Heart left ventricle (tissue), 16 donors: ENCODE measurements at regions not wholly inside any gene's neighbourhood (a gene's known extent, or its start where the extent isn't known, plus 50 kb on each side); places are given as distances from the start of the nearest gene placed in this dataset.

Source experiments
- ATAC-seq, 4 donors: fragments of 200-7000 bp; cut with Tn5 transposase; one replicate each; pipeline ENCODE4 v1.9.1; 2020 to 2022; ENCODE audit warnings: moderate library complexity in 4 of 4, mild to moderate bottlenecking in 3 of 4, moderate number of reproducible peaks in 1 of 4
- DNase-seq, 5 donors: peaks; one replicate each; pipeline ENCODE4 v3.0.0-alpha.2; 2020
- H3K27ac ChIP-seq, 12 donors: fragments of 200-600 bp; sonication (generic) in 4 of 12; one replicate each; pipeline versions ENCODE4 v1.5.0 to v1.8.0; 2016 to 2022; ENCODE audit warnings: mild to moderate bottlenecking in 2 of 12
- H3K27me3 ChIP-seq, 9 donors: fragments of 200-600 bp; sonication (generic) in 2 of 9; one replicate each; pipeline versions ENCODE4 v1.5.1 to v1.8.0; 2016 to 2022; ENCODE audit warnings: mild to moderate bottlenecking in 3 of 9
- H3K36me3 ChIP-seq, 9 donors: fragments of 200-600 bp; sonication (generic) in 2 of 9; one replicate each; pipeline versions ENCODE4 v1.5.0 to v1.8.0; 2018 to 2022; ENCODE audit warnings: mild to moderate bottlenecking in 2 of 9
- H3K4me1 ChIP-seq, 12 donors: fragments of 200-600 bp; sonication (generic) in 4 of 12; one replicate each; pipeline versions ENCODE4 v1.5.0 to v1.8.0; 2016 to 2022; ENCODE audit warnings: mild to moderate bottlenecking in 3 of 12
- H3K4me3 ChIP-seq, 12 donors: fragments of 200-600 bp; sonication (generic) in 4 of 12; one replicate each; pipeline versions ENCODE4 v1.5.0 to v1.8.0; 2017 to 2022; ENCODE audit warnings: mild to moderate bottlenecking in 9 of 12, moderate library complexity in 4 of 12
- H3K9me3 ChIP-seq, 12 donors: fragments of 200-600 bp; sonication (generic) in 4 of 12; one replicate each; pipeline versions ENCODE4 v1.5.0 to v1.8.0; 2016 to 2022; ENCODE audit warnings: mild to moderate bottlenecking in 1 of 12
- POLR2A ChIP-seq, 2 donors: fragments of 450-650 bp; IDR thresholded peaks; one replicate each; pipeline ENCODE4 v1.6.1; 2017; ENCODE audit warnings: antibody characterized with exemption in 2 of 2, mild to moderate bottlenecking in 2 of 2, moderate library complexity in 2 of 2
- WGBS, 4 donors: extraction: QIAGEN DNeasy Blood & Tissue Kit in 2 of 4; methylation state at CpG; one replicate each; pipeline versions ENCODE4 v1.1.5 to v1.1.7; 2013 to 2018; 5-methylcytosine and 5-hydroxymethylcytosine counted together
- intact Hi-C, 10 donors: fragments of 100-400 bp; cut with DNase I; formaldehyde crosslinking; loops; one replicate each; pipeline versions ENCODE4 v1.11.1 to v1.14.2; 2022
- TF ChIP-seq, protein P1 (sequence below), 12 donors: fragments of 200-600 bp; sonication (generic) in 4 of 12; IDR thresholded peaks; one replicate each; pipeline versions ENCODE4 v1.5.0 to v1.8.0; 2018 to 2022; ENCODE audit warnings: antibody characterized with exemption in 12 of 12, mild to moderate bottlenecking in 5 of 12
- donor health status: ischemic (EF 13 %, LVEDD 7.1; RV severe dilation, severe dysfunction).
- donor health status: healthy with polysubstance abuse.
- donor health status: DM: no; HTN: yes; CAD: no.
- donor health status: DM: no; HTN: no; CAD: no.
- donor health status: ischemic (EF 25% LVEDD 6.9; RV normal size, moderate dysfunction).
- donor health status: ischemic (EF 25% LVEDD 5.7; RV mildly dilated, moderate dysfunction).
- donor health status: healthy.
- donor health status: DM: yes; HTN: yes; CAD: no.
- donor health status: ischemic (EF 35%, LVEDD 5.7; RV mildly dilated, moderate dysfunction).
- donor health status: nonischemic (EF 11% LVEDD 7.7; RV severe dilation, severe dysfunction).
- donor health status: DM: yes; HTN: yes; CAD: no.
- donor health status: PGD.
- donor health status: ischemic (EF 29% LVEDD 5.4; RV normal size, mild dysfunction).
- donor health status: nonischemic (EF 23%, LVEDD 6.1; RV moderate dilation, normal function).

DNA sequence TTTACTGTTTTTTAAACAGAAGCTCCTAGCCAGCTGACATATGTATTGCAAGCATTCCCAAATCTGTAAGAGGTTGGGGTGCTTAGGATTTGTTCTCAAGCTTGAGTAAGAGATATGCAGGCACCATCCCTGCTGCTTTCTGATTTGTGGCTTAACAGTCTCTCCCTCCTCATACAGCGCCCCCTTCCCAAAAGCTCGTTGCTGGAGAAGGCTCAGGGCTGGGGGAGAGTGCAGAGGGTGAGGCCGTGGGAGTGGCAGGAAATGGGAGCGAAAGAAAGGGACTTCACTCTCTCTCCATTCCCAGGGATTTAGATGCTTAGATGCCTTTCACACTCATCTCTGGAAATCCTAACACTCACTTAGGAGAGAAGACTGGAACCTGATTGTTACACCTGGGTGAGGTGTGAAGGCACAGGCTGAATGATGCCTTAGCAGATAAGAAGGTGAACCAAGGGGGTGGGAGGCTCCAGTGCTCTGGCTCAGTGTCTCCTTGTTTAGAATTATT is 172.0 kb downstream of the C12orf75 start:
- DNase-seq (no peak), ATAC-seq (no peak)
- Histone ChIP-seq H3K4me3 (no peak overlapping the region), H3K27me3 (no peaks in the 10 kb centered on the region), H3K27ac (no peak overlapping the region), H3K4me1 (no peaks in the 10 kb centered on the region), H3K36me3 (no peaks in the 10 kb centered on the region), H3K9me3 (peaks cover 0 to 11% (median 0%) of the 10 kb centered on the region in 12 donors)
- intact Hi-C loops, result no loop called here
- TF ChIP-seq, protein P1, sequence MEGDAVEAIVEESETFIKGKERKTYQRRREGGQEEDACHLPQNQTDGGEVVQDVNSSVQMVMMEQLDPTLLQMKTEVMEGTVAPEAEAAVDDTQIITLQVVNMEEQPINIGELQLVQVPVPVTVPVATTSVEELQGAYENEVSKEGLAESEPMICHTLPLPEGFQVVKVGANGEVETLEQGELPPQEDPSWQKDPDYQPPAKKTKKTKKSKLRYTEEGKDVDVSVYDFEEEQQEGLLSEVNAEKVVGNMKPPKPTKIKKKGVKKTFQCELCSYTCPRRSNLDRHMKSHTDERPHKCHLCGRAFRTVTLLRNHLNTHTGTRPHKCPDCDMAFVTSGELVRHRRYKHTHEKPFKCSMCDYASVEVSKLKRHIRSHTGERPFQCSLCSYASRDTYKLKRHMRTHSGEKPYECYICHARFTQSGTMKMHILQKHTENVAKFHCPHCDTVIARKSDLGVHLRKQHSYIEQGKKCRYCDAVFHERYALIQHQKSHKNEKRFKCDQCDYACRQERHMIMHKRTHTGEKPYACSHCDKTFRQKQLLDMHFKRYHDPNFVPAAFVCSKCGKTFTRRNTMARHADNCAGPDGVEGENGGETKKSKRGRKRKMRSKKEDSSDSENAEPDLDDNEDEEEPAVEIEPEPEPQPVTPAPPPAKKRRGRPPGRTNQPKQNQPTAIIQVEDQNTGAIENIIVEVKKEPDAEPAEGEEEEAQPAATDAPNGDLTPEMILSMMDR (IDR thresholded peaks at IDR 0.05), result no peak
- no peak for TF ChIP-seq POLR2A (IDR thresholded peaks at IDR 0.05)
- WGBS, 4 donors, result 52 to 67% (median 58%) methylated on average over 4 of the region's 4 CpGs

DNA sequence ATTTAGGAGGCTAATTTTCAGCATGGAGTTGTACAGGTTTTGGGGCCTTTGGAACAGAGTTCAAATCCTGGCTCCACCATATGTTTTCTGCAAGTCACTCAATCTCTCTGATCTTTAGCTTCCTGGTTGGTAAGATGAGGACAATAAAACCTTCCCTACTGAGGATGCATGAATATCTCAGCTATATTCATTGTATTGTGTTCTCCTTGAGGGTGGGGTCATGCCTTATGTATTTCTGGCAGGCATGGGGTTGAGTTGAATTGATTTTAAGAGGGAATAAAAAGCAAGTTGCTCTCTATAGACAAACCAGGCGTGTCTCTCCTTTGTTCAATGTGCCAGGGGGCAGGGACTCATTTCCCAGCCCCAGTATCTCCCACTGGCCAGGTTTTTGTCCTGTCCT is 173.1 kb downstream of the C12orf75 start:
- 80 to 89% (median 86%) methylated on average over 1 of the region's 1 CpG for WGBS, 4 donors
- ATAC-seq (no peak), DNase-seq (no peak)
- Histone ChIP-seq H3K4me3 (no peak overlapping the region), H3K27ac (no peak overlapping the region), H3K9me3 (peaks cover 0 to under 1% (median 0%) of the 10 kb centered on the region in 12 donors), H3K36me3 (no peaks in the 10 kb centered on the region), H3K4me1 (no peaks in the 10 kb centered on the region), H3K27me3 (no peaks in the 10 kb centered on the region)
- intact Hi-C loops, result no loop called here
- TF ChIP-seq POLR2A (IDR thresholded peaks at IDR 0.05), result no peak
- TF ChIP-seq, protein P1 (IDR thresholded peaks at IDR 0.05), result no peak

DNA sequence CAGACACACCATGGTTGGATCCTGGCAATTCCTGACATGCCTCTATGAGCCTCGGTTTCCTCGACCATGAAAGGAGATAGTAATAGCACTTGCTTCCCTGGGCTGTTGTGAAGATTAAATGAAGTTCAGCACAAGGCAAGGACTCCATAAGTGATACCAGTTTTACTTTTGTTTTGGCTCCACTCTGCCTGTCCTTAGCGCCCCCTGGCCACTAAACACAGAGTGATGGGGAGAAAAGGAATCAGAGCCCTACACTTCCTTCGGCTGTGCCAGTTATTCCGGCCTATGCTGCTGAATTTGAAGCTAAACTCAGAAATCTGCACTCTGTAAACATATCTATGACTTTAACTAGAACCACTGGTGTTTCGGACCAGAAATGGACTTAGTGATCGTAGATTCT is 173.8 kb downstream of the C12orf75 start:
- H3K4me1 ChIP-seq, result no peaks in the 10 kb centered on the region
- H3K9me3 ChIP-seq, result no peaks in the 10 kb centered on the region
- intact Hi-C loops, result no loop called here
- H3K4me3 ChIP-seq, result no peak overlapping the region
- no peak for DNase-seq
- H3K36me3 ChIP-seq, result no peaks in the 10 kb centered on the region
- ATAC-seq, result no peak
- H3K27ac ChIP-seq, result no peak overlapping the region
- TF ChIP-seq, protein P1 (IDR thresholded peaks at IDR 0.05), result no peak
- no peak for TF ChIP-seq POLR2A (IDR thresholded peaks at IDR 0.05)
- 91 to 96% (median 93%) methylated on average over 7 of the region's 7 CpGs for WGBS, 4 donors
- no peaks in the 10 kb centered on the region for H3K27me3 ChIP-seq

DNA sequence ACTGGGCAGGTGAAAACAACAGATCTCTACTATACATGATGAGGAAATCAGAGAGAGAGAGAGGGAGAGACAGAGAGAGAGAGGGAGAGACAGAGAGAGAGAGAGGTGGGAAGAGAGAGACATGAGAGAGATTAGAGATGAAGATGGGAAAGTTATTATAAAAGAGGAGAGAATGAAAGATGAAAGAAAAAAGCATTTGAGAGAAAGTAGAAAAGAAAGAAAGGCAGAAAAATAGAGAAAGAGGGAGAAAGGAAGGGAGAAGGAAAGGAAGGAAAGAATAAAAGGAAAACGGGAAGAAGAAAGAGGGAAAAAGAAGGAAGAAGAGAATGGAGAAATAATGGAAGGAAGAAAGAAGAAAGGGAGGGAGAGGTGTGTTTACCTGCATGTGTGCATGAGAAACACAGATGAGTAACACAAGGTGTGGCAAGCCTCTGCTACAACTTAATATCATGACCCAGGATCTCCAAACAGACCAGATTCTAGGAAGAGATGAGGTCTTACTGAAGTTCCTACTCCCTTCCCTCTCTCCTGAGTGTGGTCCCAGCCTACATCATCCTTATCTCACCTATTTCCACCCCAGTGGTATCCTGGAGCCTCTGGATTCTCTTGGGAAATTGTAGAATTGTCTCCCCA is 176.3 kb downstream of the C12orf75 start:
- DNase-seq (no peak), ATAC-seq (no peak)
- TF ChIP-seq, protein P1 (IDR thresholded peaks at IDR 0.05), result no peak
- TF ChIP-seq POLR2A (IDR thresholded peaks at IDR 0.05), result no peak
- Histone ChIP-seq H3K36me3 (no peaks in the 10 kb centered on the region), H3K4me3 (no peak overlapping the region), H3K9me3 (no peaks in the 10 kb centered on the region), H3K4me1 (no peaks in the 10 kb centered on the region), H3K27me3 (no peaks in the 10 kb centered on the region), H3K27ac (no peak overlapping the region)
- 82 to 86% (median 85%) methylated on average over 1 of the region's 1 CpG for WGBS, 4 donors
- intact Hi-C loops, result no loop called here
